GM18907 (cell line): ENCODE measurements at regions not wholly inside any gene's neighbourhood (a gene's known extent, or its start where the extent isn't known, plus 50 kb on each side); places are given as distances from the start of the nearest gene placed in this dataset.

Experiments used
- ATAC-seq: cut with Tn5 transposase; IDR thresholded peaks from one replicate; pipeline ENCODE4 v1.9.1; 2021; ENCODE audit warnings: mild to moderate bottlenecking, moderate library complexity; ENCODE audit not compliant: unreplicated experiment

- ATAC-seq, result no peak
Observed at GRCh38 chr5:68771221-68771620, 322.6 kb upstream of the SLC30A5 start.

DNA sequence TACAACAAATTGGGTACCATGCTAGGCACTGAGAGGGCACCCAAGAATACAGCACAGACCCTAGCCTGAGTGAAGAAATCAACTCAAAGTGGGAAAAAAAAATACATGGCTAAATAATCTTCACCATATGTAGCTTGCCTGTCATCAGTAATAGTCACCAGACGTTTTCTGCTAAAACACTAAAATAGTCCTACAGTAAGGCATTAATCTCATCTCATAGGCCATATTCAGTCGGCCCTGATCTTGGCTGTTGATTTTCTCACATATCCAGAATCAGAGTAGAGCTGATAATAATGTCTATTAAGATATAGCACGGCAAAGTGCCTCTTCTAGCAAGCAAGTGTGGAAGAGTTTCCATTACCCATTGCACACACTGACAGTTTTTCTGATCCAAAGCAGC lies 322.1 kb upstream of the SLC30A5 start:
- ATAC-seq, result no peak

DNA sequence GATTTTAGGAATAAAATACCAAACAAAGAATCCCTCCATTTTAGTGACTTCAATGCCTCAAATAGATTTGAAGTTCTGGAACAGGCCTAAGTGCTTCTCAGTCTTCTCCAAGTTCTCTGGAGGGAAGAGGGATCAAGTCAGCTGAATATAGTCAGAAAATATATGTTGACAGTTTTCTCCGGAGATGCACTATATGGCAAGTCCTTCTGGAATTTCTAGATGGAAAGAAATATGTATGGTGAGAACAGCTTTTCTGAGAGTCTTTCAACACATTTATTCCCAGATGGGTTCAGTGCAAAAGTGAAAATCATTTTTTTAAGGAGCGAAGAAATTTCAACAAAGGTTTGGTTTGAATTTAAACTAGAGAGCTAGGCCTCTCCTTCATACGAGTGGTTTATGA lies 317.4 kb upstream of the SLC30A5 start:
- no peak for ATAC-seq

- no peak for ATAC-seq
Observed at GRCh38 chr5:68777135-68777534, 316.7 kb upstream of the SLC30A5 start.

DNA sequence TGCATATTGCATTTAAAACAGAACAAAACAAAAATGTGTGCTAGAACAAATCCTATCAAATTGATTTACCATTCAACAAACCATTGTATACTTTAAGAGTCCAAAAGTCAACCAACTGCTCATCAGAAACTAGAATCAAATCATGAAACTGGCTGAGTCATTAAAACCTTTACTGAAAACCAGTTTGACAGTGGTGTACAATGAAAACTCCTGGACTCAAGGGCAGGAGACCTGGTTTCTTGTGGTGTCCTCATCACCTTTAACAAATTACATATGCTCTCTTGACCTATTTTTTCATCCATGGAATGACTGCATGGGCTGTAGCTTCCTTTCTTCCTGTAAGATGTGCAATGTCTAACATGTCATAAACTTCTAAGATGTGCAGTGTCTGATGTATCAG lies 315.3 kb upstream of the SLC30A5 start:
- no peak for ATAC-seq

- no peak for ATAC-seq
Observed at GRCh38 chr5:68780299-68780955, 313.4 kb upstream of the SLC30A5 start.

- no peak for ATAC-seq
Observed at GRCh38 chr5:68793074-68793473, 300.7 kb upstream of the SLC30A5 start.

DNA sequence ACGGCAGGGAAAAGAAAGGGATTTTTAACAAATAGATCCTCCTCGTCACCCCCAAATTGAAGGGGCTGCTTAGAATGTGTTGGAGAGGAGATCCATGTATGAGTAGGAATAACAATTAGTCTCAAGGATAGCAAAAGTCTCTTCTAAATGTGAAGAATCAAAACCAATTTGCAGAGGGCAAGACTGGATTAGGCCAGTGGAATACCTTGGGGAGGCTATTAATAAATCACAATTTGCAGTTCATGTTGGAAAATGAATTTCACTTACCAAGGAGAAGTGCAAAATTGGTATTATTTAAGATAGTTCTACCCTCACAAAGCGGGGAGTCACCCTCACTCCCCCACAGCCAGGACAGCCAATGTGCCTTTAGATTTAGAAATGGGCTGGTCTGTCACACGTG lies 299.8 kb upstream of the SLC30A5 start:
- ATAC-seq, result no peak

GRCh38 chr5:68795190-68795589 lies 298.6 kb upstream of the SLC30A5 start:
- ATAC-seq, result no peak

- ATAC-seq, result no peak
Observed at GRCh38 chr5:68798877-68799843, 294.7 kb upstream of the SLC30A5 start.

DNA sequence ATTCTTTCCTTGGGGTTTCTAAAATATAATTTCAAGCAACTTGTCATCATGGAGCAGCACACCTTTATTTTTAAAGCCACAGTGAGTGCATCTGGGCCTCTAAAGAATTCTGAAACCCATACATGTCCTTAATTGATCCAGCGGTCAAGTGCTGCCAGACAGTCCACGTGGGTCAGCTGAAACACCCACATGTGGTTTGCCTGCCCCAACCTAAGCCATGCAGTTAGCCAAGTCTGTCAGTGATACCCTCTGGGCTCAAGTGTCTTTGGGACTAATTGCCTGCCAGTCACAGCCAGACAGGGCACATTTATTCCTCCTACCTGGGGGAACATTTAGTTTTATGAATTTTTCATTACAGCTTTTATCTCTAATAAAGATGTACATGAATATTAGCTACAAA lies 291.4 kb upstream of the SLC30A5 start:
- ATAC-seq, result no peak

- ATAC-seq, result no peak
Observed at GRCh38 chr5:68803881-68804319, 289.9 kb upstream of the SLC30A5 start.

DNA sequence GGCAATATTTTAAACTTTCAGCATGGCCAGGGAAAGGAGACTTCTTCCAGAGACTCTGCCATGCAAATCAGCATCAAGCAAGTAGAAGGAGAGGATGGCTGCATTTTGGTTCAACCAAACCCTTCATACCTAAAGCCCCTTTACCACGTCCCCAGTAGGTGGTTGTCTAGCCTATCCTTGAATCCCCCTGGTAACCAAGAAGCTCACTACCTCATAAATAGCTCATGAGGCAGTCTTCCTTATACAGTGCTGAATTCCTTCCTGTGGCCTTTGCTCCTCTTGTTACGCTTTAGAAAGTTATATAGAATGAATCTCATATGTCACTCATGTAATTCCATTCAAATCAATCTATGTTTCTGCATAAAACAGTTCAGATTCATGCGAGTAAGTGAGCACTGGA lies 289.5 kb upstream of the SLC30A5 start:
- no peak for ATAC-seq

DNA sequence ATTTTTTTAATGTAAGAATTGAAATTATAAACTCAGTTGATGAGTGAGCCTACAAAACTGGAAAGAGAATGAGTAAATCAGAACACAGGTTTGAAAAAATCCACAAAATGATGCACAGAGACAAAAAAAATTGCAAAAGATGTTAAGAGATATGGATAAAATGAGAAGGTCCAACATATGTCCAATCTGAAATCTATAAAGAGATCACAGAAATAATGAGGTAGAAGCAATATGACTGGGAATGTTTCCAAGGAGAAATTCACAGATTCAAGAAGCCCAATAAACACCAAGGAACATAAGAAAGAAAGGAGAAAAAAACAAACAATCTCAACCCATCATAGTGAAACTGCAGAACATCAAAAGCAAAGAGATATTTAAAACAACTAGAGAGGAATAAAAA lies 288.4 kb upstream of the SLC30A5 start:
- ATAC-seq, result no peak

DNA sequence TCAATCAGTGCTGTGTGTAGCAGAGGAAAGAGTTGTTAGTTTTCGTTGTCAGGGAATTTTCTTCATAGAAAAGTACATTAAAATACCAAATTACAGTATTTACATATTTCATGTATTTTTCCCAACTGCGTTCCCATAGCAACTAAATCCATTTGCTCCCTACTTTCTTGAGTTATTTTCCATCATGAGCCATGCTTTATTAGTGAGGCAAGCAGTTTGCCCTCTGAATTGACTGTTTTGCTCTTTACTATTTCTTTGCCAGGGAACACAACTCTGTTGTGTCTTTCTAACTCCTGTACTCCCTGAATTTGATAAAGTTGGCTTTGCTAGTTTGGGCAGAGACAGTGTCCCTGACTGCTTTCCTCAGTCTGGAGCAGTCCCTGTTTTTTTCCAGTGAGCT lies 276.2 kb upstream of the SLC30A5 start:
- ATAC-seq, result no peak

- no peak for ATAC-seq
Observed at GRCh38 chr5:68818057-68818695, 275.6 kb upstream of the SLC30A5 start.

DNA sequence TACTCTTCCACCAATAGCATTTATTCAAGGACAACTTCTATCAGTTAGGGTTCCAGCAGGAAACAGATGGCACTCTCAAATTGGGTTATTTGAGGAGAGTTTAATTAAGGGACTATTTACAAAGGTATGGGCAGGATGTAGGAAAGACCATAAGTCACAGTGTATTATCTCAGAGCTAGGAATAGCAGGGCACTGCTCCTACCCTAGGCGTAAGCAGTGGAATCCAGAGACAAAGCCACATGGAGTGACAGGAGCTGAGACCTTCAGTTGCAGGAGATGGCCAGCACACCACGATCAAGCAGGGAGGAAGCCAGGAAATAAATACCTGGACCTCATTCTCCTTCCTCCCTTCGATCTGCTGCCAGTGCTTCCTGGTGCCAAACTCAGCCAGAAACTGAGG lies 274.9 kb upstream of the SLC30A5 start:
- no peak for ATAC-seq

DNA sequence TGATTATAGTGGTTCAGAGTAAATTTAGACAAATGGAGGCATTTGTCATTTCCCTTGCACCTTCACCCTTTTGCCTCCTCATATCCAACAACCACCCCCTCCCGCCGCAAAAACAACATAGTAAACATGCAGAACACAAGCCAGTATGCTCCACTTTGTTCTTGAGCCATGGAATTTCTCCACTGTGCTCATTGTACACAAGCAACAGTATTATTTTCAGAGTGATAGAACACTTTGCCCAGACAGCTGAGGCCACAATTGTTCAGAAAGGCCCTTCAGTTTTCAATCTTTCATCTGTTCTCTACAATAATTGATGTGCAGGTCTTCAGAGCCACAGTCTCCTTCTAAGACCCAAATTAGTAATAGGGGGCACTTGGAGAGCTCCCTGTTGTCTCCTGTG lies 272.8 kb upstream of the SLC30A5 start:
- no peak for ATAC-seq

DNA sequence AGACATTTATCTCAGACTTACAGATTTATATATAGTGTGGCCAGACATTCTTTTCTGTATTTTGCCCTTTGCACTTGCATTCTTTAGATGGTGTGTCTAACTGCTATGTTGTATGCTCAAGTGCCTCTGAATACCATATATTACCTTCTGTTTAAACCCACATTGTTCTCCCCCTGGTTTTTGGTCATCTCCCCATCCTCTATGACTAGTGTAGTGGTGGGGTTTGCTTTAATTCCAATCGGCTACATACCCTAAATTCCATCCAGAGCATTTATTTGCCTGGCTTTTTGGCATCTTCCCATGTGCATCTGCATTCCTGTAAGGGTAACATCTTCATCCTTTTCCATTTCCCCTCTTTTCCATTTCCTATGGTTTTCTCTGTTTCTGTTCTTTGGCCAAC lies 271.0 kb upstream of the SLC30A5 start:
- no peak for ATAC-seq

DNA sequence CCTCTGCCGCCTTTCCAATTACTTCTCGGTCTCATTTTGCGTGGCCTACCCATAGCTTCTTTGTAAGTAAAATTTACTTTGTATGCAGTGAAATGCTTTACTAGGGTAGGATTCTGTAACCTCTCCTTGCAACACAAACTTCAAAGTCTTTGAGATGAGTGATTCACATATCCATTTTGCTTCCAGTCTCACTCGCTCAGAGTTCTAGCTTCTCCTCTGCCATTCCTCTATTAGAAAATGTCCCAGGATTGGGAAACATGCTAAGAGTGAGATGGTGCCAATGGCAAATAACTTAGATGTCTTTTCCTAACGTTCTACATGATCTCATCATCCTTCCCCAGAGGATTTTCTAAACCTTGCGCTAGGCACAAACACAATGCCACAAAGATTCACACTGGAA lies 270.5 kb upstream of the SLC30A5 start:
- ATAC-seq, result no peak

GRCh38 chr5:68830377-68830898 lies 263.4 kb upstream of the SLC30A5 start:
- no peak for ATAC-seq
